BE2C (cell line): ENCODE measurements at regions not wholly inside any gene's neighbourhood (a gene's known extent, or its start where the extent isn't known, plus 50 kb on each side); places are given as distances from the start of the nearest gene placed in this dataset.

Experiments used
- DNase-seq: peaks from one replicate; pipeline ENCODE4 v3.0.0-alpha.2; 2020
- H3K27me3 ChIP-seq: fragments of 250-450 bp; sonication (Bioruptor Pico); 2 replicates; pipeline ENCODE4 v1.5.1; 2020; ENCODE audit warnings: mild to moderate bottlenecking
- H3K36me3 ChIP-seq: fragments of 250-450 bp; sonication (Bioruptor Pico); 2 replicates; pipeline ENCODE4 v1.5.1; 2020; ENCODE audit warnings: mild to moderate bottlenecking
- H3K4me1 ChIP-seq: fragments of 250-450 bp; sonication (Bioruptor Pico); 2 replicates; pipeline ENCODE4 v1.5.1; 2020
- H3K4me3 ChIP-seq: 2 replicates; pipeline ENCODE4 v1.5.1; 2011; ENCODE audit warnings: low read depth, low read length
- H3K9me3 ChIP-seq: fragments of 250-450 bp; sonication (Bioruptor Pico); 2 replicates; pipeline ENCODE4 v1.5.1; 2020
- CTCF ChIP-seq: IDR thresholded peaks from 2 replicates; pipeline ENCODE4 v1.5.1; 2012; ENCODE audit warnings: mild to moderate bottlenecking, low read depth, low read length

DNA sequence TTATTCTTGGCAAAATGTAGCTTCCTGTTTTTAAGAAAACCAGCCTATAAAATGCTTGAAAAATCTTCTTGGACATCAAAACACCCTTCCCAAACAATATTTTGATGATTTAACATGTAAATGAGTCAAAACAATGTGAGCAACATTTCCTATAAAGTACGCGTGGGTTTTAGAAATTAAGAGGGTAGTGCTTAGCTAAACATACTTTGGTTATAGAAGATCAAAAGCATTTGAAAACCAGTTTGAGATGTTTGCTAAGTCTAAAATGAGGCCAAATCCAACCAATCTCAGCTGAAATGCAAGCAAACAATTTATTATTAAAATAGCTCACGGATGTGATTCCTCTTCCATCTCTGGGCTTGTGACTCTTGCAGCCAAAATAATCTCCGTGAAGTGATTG, 350.4 kb downstream of the TGFB2 start:
- TF ChIP-seq CTCF, result no peak
- no peaks in the 10 kb centered on the region for H3K27me3 ChIP-seq
- DNase-seq, result no peak
- H3K36me3 ChIP-seq, result no peaks in the 10 kb centered on the region
- H3K4me3 ChIP-seq, result no peak overlapping the region
- H3K9me3 ChIP-seq, result no peaks in the 10 kb centered on the region
- no peaks in the 10 kb centered on the region for H3K4me1 ChIP-seq

- no peak overlapping the region for H3K4me3 ChIP-seq
- no peak for DNase-seq
- no peaks in the 10 kb centered on the region for H3K9me3 ChIP-seq
- TF ChIP-seq CTCF, result no peak
- H3K4me1 ChIP-seq, result no peaks in the 10 kb centered on the region
- H3K36me3 ChIP-seq, result no peaks in the 10 kb centered on the region
- H3K27me3 ChIP-seq, result no peaks in the 10 kb centered on the region
Measured at GRCh38 chr1:218698141-218698540, 353.0 kb downstream of the TGFB2 start.

DNA sequence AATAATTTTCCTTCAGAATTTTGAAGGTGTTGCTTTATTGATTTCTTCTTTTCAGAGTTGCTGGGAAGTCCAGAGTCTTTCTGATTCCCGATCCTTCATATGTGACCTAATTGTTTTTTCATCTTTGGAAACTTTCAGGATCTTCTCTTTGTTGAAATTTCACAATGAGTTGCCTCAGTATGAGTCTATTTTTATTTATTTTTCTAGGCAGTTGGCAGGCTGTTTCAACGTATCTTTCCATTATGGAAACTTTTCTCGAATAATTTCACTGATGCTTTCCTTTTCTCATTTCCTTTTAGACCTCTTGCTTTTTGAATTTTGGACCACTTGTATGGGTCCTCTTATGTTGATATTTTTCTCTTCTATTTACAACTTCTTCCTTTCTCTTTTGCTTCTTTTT, 354.3 kb downstream of the TGFB2 start:
- no peaks in the 10 kb centered on the region for H3K36me3 ChIP-seq
- no peak for TF ChIP-seq CTCF
- H3K9me3 ChIP-seq, result no peaks in the 10 kb centered on the region
- no peaks in the 10 kb centered on the region for H3K27me3 ChIP-seq
- H3K4me3 ChIP-seq, result no peak overlapping the region
- no peak for DNase-seq
- H3K4me1 ChIP-seq, result no peaks in the 10 kb centered on the region

DNA sequence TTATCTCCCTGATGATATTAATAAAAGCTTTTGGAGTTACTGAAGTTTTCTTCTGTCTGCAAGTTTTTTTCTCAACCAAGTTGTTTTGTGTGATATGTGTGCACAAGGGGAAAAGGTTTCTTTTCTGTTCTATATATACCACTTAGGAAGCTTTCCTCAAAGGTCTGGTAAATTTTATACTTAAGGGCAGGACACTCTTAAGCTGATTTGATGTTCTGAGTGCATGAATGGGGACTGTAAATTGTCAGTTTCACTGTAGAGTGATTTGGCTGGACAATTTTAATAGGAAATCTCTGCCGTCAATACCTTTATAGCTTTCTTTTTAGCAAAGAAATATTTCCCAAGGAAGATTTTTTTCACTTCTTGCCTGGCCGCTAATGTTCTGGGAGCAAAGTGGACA, 354.7 kb downstream of the TGFB2 start:
- no peaks in the 10 kb centered on the region for H3K36me3 ChIP-seq
- H3K4me3 ChIP-seq, result no peak overlapping the region
- no peak for DNase-seq
- TF ChIP-seq CTCF, result no peak
- H3K9me3 ChIP-seq, result no peaks in the 10 kb centered on the region
- no peaks in the 10 kb centered on the region for H3K27me3 ChIP-seq
- H3K4me1 ChIP-seq, result no peaks in the 10 kb centered on the region

DNA sequence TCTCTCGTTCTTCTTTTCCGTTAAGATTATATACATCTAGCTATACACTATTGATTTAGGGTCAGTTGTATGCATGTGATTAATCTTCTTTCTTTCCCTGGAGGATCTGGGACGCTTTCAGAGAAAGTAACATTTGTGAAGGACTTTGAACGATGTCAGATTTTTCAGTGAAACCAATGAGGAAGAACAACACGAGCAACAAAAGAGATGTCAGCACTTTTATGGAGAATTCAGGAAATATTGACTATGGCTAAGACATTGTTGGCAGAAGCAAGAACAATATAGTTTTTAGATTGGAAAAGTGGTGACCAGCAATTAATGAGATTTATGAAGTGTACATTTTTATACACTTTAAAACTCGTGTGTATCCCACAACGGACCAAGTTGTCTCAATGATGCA, 355.5 kb downstream of the TGFB2 start:
- TF ChIP-seq CTCF, result no peak
- no peaks in the 10 kb centered on the region for H3K9me3 ChIP-seq

GRCh38 chr1:218701131-218701530, 356.0 kb downstream of the TGFB2 start:
- no peaks in the 10 kb centered on the region for H3K36me3 ChIP-seq
- DNase-seq, result no peak
- no peak overlapping the region for H3K4me3 ChIP-seq
- no peaks in the 10 kb centered on the region for H3K9me3 ChIP-seq
- H3K4me1 ChIP-seq, result no peaks in the 10 kb centered on the region
- no peak for TF ChIP-seq CTCF
- no peaks in the 10 kb centered on the region for H3K27me3 ChIP-seq

More for the DNA sequence above, 355.5 kb downstream of the TGFB2 start:
- Histone ChIP-seq H3K4me1 (no peaks in the 10 kb centered on the region), H3K27me3 (no peaks in the 10 kb centered on the region), H3K36me3 (no peaks in the 10 kb centered on the region), H3K4me3 (no peak overlapping the region)
- no peak for DNase-seq
